ENCODE measurements at regions not wholly inside any gene's neighbourhood (a gene's known extent, or its start where the extent isn't known, plus 50 kb on each side); places are given as distances from the start of the nearest gene placed in this dataset.

- H4K20me1 ChIP-seq (ENCODE audit: insufficient read depth), result no peaks in the 10 kb centered on the region
- H3K9me2 ChIP-seq (ENCODE audit: insufficient read depth), result no peaks in the 10 kb centered on the region
- no peaks in the 10 kb centered on the region for H3K27me3 ChIP-seq (ENCODE audit: insufficient read depth, low read length)
- TF ChIP-seq TCF7L2 (IDR thresholded peaks at IDR 0.05; ENCODE audit: borderline replicate concordance, extremely low read depth, insufficient read depth, insufficient read length) (no peak), SRF (IDR thresholded peaks at IDR 0.05; ENCODE audit: low read depth) (no peak), JUND (IDR thresholded peaks at IDR 0.05) (no peak), ZNF274 (IDR thresholded peaks at IDR 0.05; ENCODE audit: low read depth, low read length) (no peak), MAX (IDR thresholded peaks at IDR 0.05) (no peak), SIN3A (IDR thresholded peaks at IDR 0.05; ENCODE audit: low read depth) (no peak), FOSL1 (IDR thresholded peaks at IDR 0.05; ENCODE audit: low read depth) (no peak), ZFX (IDR thresholded peaks at IDR 0.05) (no peak), CTCF (IDR thresholded peaks at IDR 0.05 in 2 of 3, conservative IDR thresholded peaks at IDR 0.05 in 1 of 3; ENCODE audit: borderline replicate concordance in 1 of 3, insufficient read depth in 1 of 3, low read depth in 2 of 3, low read length in 2 of 3) (no peak), EZH2 (IDR thresholded peaks at IDR 0.05) (no peak), SP1 (IDR thresholded peaks at IDR 0.05; ENCODE audit: low read depth) (no peak), EGR1 (IDR thresholded peaks at IDR 0.05; ENCODE audit: low read depth) (no peak), CEBPB (IDR thresholded peaks at IDR 0.05; ENCODE audit: low read depth) (no peak), EZH2phosphoT487 (IDR thresholded peaks at IDR 0.05; ENCODE audit: borderline replicate concordance) (no peak), ELF1 (IDR thresholded peaks at IDR 0.05; ENCODE audit: borderline replicate concordance, low read depth) (no peak), CBX3 (IDR thresholded peaks at IDR 0.05; ENCODE audit: low read depth) (no peak)
- TF ChIP-seq, protein P1, sequence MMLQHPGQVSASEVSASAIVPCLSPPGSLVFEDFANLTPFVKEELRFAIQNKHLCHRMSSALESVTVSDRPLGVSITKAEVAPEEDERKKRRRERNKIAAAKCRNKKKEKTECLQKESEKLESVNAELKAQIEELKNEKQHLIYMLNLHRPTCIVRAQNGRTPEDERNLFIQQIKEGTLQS (IDR thresholded peaks at IDR 0.05), result no peak
- TF ChIP-seq, protein P2, sequence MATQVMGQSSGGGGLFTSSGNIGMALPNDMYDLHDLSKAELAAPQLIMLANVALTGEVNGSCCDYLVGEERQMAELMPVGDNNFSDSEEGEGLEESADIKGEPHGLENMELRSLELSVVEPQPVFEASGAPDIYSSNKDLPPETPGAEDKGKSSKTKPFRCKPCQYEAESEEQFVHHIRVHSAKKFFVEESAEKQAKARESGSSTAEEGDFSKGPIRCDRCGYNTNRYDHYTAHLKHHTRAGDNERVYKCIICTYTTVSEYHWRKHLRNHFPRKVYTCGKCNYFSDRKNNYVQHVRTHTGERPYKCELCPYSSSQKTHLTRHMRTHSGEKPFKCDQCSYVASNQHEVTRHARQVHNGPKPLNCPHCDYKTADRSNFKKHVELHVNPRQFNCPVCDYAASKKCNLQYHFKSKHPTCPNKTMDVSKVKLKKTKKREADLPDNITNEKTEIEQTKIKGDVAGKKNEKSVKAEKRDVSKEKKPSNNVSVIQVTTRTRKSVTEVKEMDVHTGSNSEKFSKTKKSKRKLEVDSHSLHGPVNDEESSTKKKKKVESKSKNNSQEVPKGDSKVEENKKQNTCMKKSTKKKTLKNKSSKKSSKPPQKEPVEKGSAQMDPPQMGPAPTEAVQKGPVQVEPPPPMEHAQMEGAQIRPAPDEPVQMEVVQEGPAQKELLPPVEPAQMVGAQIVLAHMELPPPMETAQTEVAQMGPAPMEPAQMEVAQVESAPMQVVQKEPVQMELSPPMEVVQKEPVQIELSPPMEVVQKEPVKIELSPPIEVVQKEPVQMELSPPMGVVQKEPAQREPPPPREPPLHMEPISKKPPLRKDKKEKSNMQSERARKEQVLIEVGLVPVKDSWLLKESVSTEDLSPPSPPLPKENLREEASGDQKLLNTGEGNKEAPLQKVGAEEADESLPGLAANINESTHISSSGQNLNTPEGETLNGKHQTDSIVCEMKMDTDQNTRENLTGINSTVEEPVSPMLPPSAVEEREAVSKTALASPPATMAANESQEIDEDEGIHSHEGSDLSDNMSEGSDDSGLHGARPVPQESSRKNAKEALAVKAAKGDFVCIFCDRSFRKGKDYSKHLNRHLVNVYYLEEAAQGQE (IDR thresholded peaks at IDR 0.05; ENCODE audit: low read depth), result no peak
- ATAC-seq (no peak), DNase-seq (ENCODE audit: low read depth, low spot score) (no peak)
- H3K4me2 ChIP-seq (ENCODE audit: low read length), result no peak overlapping the region
- intact Hi-C loops (cut with micrococcal nuclease), result no loop called here
- H3K9me3 ChIP-seq (ENCODE audit: control insufficient read depth in 1 of 2, insufficient read depth in 1 of 2, low read depth in 1 of 2, low read length in 2 of 2), result peaks cover 0 to 9% of the 10 kb centered on the region in 2 experiments; a peak in 2 of 4 replicates
- H3K36me3 ChIP-seq (ENCODE audit: control insufficient read depth in 1 of 2, insufficient read depth in 2 of 2, low read length in 2 of 2), result no peaks in the 10 kb centered on the region
- CTCF ChIA-PET, result no interaction called here
- POLR2A ChIA-PET, result no interaction called here
- H3K27ac ChIP-seq (ENCODE audit: low read depth, low read length), result no peak overlapping the region
- RAD21 ChIA-PET (ENCODE audit: low non-redundant PET in 1 of 2, low total read pairs in 2 of 2, uncharacterized antibody in 2 of 2, unreplicated experiment in 2 of 2), result no interaction called here
- H3K4me3 ChIP-seq (replicated peaks in 1 of 2; ENCODE audit: low read depth in 1 of 2, low read length in 2 of 2), result no peak overlapping the region
- H3K9ac ChIP-seq (ENCODE audit: low read length), result no peak overlapping the region
- no peaks in the 10 kb centered on the region for H3K4me1 ChIP-seq (ENCODE audit: control insufficient read depth in 1 of 2, insufficient read depth in 2 of 2, low read length in 2 of 2)
- BruUV-seq (replicated peaks), result no TSS peak
- no peaks in the 10 kb centered on the region for H3K79me2 ChIP-seq (ENCODE audit: insufficient read depth, low read length)
- no peak overlapping the region for H2AFZ ChIP-seq (ENCODE audit: low read depth, low read length, poor library complexity, severe bottlenecking)
Observed at GRCh38 chr4:71932941-71933340, 98.9 kb upstream of the NPFFR2 start.

Measured in HCT116 (cell line).